ENCODE measurements at regions not wholly inside any gene's neighbourhood (a gene's known extent, or its start where the extent isn't known, plus 50 kb on each side); places are given as distances from the start of the nearest gene placed in this dataset.

- TF ChIP-seq CTCF (IDR thresholded peaks at IDR 0.05) (no peak), POLR2AphosphoS5 (IDR thresholded peaks at IDR 0.05) (no peak), POLR2A (IDR thresholded peaks at IDR 0.05) (no peak)
Measured at GRCh38 chr3:859135-859534, 233.7 kb upstream of the CNTN6 start.
